HG02938 (cell line): ENCODE measurements at regions not wholly inside any gene's neighbourhood (a gene's known extent, or its start where the extent isn't known, plus 50 kb on each side); places are given as distances from the start of the nearest gene placed in this dataset.

Experiments
- ATAC-seq: cut with Tn5 transposase; IDR thresholded peaks from one replicate; pipeline ENCODE4 v1.9.1; 2021; ENCODE audit warnings: mild to moderate bottlenecking, moderate library complexity; ENCODE audit not compliant: unreplicated experiment

GRCh38 chr7:23971031-23971430, 261.0 kb downstream of the STK31 start:
- ATAC-seq: no peak

DNA sequence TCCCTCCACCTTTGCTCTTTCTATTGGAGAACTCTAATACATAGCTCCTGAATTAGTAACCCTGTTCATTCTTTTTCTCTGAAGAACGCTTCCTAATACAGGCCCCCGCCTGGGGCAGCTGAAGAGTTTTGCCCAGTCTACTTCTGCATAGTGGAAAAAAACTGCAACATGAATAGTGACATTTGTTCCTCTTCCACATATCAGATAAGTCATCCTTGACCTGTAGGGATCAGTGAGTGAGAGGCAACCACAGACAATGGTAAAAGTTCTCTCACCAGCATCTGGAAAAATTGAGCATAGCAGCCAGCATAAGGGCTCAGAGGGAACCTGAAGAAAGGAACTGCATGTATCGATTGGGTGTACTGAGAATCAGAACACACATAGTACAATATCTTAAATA, 262.0 kb downstream of the STK31 start:
- no peak for ATAC-seq

- no peak for ATAC-seq
These were observed 263.2 kb downstream of the STK31 start for GRCh38 chr7:23973264-23973663.

DNA sequence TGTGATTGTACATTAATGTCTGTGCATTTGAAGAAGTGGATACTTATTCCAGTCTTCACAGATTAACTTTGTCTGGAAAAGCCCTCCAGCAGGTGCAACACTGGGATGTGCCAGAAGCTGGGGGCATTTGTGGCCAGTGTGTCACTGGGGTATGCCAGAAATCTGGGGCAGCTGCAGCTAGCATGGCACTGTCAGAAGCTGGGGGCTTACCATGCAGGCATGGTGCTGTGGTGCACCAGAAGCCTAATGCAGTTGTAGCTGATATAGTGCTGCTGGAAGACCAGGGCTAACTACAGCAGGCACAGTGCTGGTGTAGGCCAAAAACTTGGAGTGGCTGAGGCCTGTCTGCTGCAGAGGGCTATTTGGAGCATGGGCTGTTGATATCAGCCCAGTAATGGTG, 270.1 kb downstream of the STK31 start:
- no peak for ATAC-seq

DNA sequence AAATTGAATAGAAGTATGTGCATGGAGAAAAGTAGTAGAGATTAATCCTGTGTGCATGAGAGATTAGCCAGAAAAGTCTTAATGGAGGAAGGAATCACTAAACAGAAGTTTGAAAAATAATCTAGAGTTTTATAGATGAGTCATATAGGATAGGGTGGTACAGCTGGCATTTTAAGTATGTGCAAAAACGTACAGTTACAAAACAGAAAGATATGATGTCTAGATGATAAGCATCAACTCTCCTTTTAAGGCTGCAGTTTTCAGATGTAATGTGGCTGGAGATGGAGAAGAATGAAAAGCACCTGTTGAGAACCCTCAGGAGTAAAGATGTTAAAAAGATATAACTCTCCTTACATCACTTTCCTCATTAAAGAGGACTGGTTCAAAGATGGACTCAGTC, 271.3 kb downstream of the STK31 start:
- ATAC-seq: no peak

DNA sequence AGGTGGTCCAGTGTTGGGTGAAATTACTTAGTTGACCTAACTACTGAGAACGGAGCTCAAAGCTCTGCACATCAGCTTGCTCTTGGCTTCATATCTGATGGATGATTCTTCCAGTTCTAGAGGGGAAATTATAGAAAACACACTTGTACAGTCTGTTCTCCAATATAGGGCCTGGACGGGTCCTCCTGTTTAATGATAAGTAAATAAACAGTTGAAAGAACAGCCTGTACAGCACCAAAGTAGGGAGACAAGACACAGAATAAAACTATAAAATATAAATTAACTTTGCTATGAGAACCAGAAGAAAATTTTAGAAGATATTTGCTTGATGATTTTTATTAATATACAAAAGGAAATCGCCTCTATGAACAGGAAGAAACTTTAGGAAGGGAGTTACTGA, 271.7 kb downstream of the STK31 start:
- ATAC-seq: no peak

GRCh38 chr7:24005517-24005916, 278.5 kb upstream of the NPY start:
- no peak for ATAC-seq

- no peak for ATAC-seq
These were observed 273.5 kb upstream of the NPY start for GRCh38 chr7:24010495-24010894.

GRCh38 chr7:24017519-24017918, 266.5 kb upstream of the NPY start:
- ATAC-seq: peak; percentile 83

DNA sequence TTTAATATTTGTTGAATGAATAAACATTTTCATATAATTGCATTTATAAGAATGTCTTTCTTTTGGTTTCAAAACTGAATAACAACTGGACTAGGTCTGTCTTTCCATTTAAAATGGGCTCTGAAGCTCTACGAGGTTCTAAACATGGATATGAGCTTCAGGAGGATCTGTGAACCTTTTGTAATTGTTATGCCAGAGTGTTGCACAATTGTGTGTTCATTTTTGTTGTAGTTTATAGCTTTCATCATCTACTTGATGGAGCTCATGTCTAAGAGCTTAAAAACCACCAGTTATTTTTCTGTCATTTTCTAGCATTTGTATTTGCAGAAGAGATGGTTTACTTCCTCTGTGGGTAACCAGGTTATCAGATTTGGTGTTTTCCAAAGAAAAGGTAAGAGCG, 265.7 kb upstream of the NPY start:
- no peak for ATAC-seq

DNA sequence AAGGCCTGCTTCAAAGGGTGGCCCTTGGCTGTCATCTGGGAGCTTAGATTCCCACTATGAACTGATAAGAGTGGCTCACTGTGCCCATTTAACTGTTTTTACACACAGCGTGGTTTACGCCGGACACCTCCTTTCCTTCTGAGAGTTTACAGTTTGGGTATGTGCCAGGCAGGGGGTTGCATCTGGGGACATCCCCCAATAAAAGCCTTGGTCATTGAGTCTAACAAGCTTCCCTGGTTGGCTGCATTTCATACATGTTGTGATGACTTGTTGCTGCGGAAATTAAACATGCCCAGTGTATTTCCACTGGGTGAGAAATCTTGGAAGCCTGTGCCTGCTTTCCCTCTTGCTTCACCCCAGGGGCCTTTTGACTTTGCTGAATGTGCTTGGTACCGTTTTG, 264.1 kb upstream of the NPY start:
- no peak for ATAC-seq

DNA sequence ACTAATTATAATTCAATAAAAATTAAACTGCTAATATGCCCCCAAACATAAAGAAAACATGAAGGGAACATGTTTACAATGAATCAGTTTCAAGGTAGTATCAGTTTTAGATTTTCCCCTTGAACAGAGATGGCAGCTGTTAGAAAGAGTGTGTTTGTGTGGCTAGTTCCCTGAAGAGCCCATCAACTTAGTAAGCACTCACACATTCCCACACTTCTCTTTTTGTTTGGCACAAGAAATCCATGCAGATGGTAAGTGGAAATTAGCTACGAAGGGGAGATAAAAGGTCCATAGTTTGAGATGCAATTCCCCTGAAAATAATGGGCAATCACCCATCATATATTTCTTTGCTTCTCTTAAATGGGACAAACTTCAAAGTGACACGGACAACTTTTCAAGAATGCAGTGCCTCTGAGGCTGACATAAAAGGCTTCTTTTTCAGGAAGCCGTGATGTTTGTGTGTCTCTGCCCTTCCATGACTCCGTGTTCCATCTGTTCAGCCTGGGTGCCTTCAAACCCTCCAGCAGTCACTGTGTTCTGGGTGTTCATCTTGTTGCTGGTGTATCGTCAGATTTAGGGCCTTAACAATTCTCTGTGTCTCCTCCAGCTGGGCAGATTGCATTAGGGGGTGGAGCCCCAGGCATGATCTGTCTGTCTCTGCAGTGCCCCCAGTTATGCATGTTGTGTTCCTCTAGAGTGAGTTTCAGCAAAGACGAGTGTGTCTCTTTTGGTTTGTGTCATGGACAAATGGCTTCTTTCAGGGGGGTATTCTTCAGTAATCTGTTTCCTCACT, 259.5 kb upstream of the NPY start:
- no peak for ATAC-seq

GRCh38 chr7:24025094-24025493, 258.9 kb upstream of the NPY start:
- ATAC-seq: no peak

DNA sequence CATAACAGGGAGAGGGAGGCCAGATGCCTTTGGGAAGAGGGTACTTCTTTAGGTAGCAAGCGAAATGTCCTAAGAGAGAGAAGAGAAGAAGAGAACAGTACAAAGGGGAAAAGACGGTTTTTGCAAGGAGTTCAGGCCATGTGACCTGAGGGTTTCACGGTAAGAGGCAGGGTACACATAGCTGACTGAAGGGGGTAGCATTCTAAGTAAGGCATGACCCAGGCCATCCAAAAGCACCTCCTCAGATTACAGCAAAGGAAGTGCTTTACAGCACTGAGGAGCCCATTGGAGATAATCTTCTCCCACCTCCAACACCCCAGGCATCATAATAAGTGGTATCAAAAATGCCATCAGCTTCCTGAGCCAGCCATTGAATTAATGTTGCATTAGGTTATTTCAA, 258.2 kb upstream of the NPY start:
- no peak for ATAC-seq

DNA sequence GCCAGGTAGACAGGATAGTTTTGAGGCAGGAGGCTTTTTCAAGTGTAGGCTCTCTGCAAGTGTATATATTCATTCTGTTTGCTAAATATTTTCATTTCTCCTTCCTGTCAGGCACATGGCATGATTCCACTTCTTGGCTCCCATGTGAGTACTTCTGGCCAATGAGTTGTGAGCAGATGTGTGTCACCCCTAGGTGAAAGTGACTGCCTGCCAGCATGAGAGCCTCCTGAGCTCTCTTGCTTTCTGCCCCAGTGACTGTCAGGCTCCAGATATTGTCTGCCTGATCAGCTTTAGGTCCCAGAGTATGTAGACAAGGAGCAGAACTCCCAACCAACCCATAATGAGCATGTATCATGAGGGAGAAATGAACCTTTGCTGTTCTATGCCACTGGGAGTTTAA, 257.6 kb upstream of the NPY start:
- ATAC-seq: no peak

GRCh38 chr7:24029068-24029467, 254.9 kb upstream of the NPY start:
- ATAC-seq: no peak

GRCh38 chr7:24034251-24034650, 249.7 kb upstream of the NPY start:
- no peak for ATAC-seq

GRCh38 chr7:24035366-24036032, 248.5 kb upstream of the NPY start:
- no peak for ATAC-seq

DNA sequence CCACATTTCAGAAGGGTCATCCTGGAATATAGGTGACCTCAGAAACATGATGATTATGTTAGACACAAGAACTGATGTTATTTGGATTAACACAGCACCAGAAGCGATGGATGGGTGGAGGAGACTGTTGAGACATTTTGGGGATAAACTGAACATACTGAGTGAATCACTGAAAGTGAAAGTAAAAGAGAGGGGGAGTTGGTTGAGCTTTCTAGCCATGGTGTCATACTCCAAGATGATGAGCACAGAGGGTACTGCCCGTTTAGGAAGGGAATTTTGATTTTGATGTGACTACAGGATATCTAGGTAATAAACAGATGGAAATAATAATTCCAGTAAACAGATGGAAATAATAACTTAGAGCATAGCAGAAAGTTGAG, 248.0 kb upstream of the NPY start:
- no peak for ATAC-seq

- ATAC-seq: no peak
These were observed 245.0 kb upstream of the NPY start for GRCh38 chr7:24038993-24039392.

GRCh38 chr7:24039991-24040624, 243.9 kb upstream of the NPY start:
- ATAC-seq: no peak

DNA sequence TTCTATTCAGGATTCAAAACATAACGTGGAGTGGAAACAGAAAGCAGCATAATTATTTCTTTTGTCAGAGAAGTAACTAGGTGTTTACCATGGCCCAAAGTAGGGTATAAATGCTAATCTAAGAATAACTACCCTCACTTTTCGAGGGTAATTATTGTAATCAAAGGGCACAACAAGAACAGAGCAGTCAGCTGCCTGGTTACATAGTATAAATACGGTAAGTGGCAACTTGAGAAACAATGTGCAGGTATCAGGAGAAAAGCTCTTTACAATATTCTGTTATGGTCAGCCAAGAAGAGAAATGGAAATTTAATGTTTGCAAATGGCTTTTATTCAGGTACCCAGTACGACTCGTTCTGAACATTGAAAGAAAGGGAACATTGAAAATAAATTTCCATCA, 242.0 kb upstream of the NPY start:
- ATAC-seq: no peak
